ENCODE measurements at regions not wholly inside any gene's neighbourhood (a gene's known extent, or its start where the extent isn't known, plus 50 kb on each side); places are given as distances from the start of the nearest gene placed in this dataset.

- H3K27me3 ChIP-seq = no peaks in the 10 kb centered on the region
- H3K4me1 ChIP-seq (ENCODE audit: insufficient read depth) = no peaks in the 10 kb centered on the region
- intact Hi-C loops (cut with DNase I) = no loop called here
- no peak for DNase-seq
- 97 to 100% (median 98%) methylated on average over 3 of the region's 3 CpGs for WGBS, 3 donors
- H3K36me3 ChIP-seq = no peaks in the 10 kb centered on the region
- H3K9me3 ChIP-seq = no peaks in the 10 kb centered on the region
- no peak overlapping the region for H3K4me3 ChIP-seq
- H3K27ac ChIP-seq = no peak overlapping the region
- no peak for TF ChIP-seq EP300 (IDR thresholded peaks at IDR 0.05)
- no peak for TF ChIP-seq POLR2A (IDR thresholded peaks at IDR 0.05)
- no peak for TF ChIP-seq CTCF (IDR thresholded peaks at IDR 0.05)
Observed at GRCh38 chr9:91154686-91155085, 207.0 kb downstream of the AUH start.

- Histone ChIP-seq H3K9me3 (no peaks in the 10 kb centered on the region), H3K4me3 (no peak overlapping the region), H3K27ac (no peak overlapping the region), H3K36me3 (no peaks in the 10 kb centered on the region), H3K27me3 (no peaks in the 10 kb centered on the region), H3K4me1 (ENCODE audit: insufficient read depth) (no peaks in the 10 kb centered on the region)
- no peak for TF ChIP-seq CTCF (IDR thresholded peaks at IDR 0.05)
- no peak for TF ChIP-seq EP300 (IDR thresholded peaks at IDR 0.05)
- TF ChIP-seq POLR2A (IDR thresholded peaks at IDR 0.05) = no peak
- no peak for DNase-seq
- 87 to 96% (median 90%) methylated on average over 6 of the region's 6 CpGs for WGBS, 3 donors
- intact Hi-C loops (cut with DNase I) = no loop called here
Observed at GRCh38 chr9:91155181-91155580, 206.5 kb downstream of the AUH start.

- TF ChIP-seq CTCF (IDR thresholded peaks at IDR 0.05) = no peak
- no peak for TF ChIP-seq POLR2A (IDR thresholded peaks at IDR 0.05)
- TF ChIP-seq EP300 (IDR thresholded peaks at IDR 0.05) = no peak
- WGBS, 3 donors = 84 to 91% (median 86%) methylated on average over 7 of the region's 7 CpGs
- H3K4me3 ChIP-seq = no peak overlapping the region
- H3K4me1 ChIP-seq (ENCODE audit: insufficient read depth) = no peaks in the 10 kb centered on the region
- intact Hi-C loops (cut with DNase I) = no loop called here
- H3K36me3 ChIP-seq = no peaks in the 10 kb centered on the region
- no peaks in the 10 kb centered on the region for H3K9me3 ChIP-seq
- no peak for DNase-seq
- H3K27ac ChIP-seq = no peak overlapping the region
- no peaks in the 10 kb centered on the region for H3K27me3 ChIP-seq
Observed at GRCh38 chr9:91155746-91156376, 205.9 kb downstream of the AUH start.

GRCh38 chr9:91156451-91157234, 205.1 kb downstream of the AUH start:
- DNase-seq = no peak

More at GRCh38 chr9:91156451-91157234, 205.1 kb downstream of the AUH start:
- H3K9me3 ChIP-seq = no peaks in the 10 kb centered on the region
- H3K4me1 ChIP-seq (ENCODE audit: insufficient read depth) = no peaks in the 10 kb centered on the region
- WGBS, 3 donors = 82 to 86% (median 84%) methylated on average over 10 of the region's 10 CpGs
- TF ChIP-seq POLR2A (IDR thresholded peaks at IDR 0.05) = no peak
- TF ChIP-seq CTCF (IDR thresholded peaks at IDR 0.05) = no peak
- TF ChIP-seq EP300 (IDR thresholded peaks at IDR 0.05) = no peak
- no peaks in the 10 kb centered on the region for H3K27me3 ChIP-seq
- no peak overlapping the region for H3K4me3 ChIP-seq
- H3K27ac ChIP-seq = no peak overlapping the region
- H3K36me3 ChIP-seq = no peaks in the 10 kb centered on the region
- intact Hi-C loops (cut with DNase I) = no loop called here

Measured in ovary (tissue), 7 donors.